Keratinocyte (primary cell): ENCODE measurements at regions not wholly inside any gene's neighbourhood (a gene's known extent, or its start where the extent isn't known, plus 50 kb on each side); places are given as distances from the start of the nearest gene placed in this dataset.

Experiments used
- CTCF ChIP-seq, 3 experiments: IDR thresholded peaks in 1 of 3; conservative IDR thresholded peaks in 1 of 3; optimal IDR thresholded peaks in 1 of 3; 2 replicates in 2 of 3; 3 replicates in 1 of 3; pipeline versions ENCODE3 to v1.5.1; 2011; ENCODE audit warnings: low read length in 3 of 3, mild to moderate bottlenecking in 3 of 3, moderate library complexity in 2 of 3, control low read depth in 1 of 3, inconsistent platforms in 1 of 3; ENCODE audit not compliant: insufficient read depth in 2 of 3; ENCODE audit errors: extremely low read depth in 1 of 3
- EZH2 ChIP-seq: IDR thresholded peaks from one replicate; pipeline ENCODE4 v1.6.1; 2012; ENCODE audit warnings: inconsistent platforms, mild to moderate bottlenecking, low read length, moderate library complexity

GRCh38 chr3:73148206-73148605 lies 86.7 kb downstream of the EBLN2 start:
- no peak for TF ChIP-seq CTCF (optimal IDR thresholded peaks at IDR 0.05 in 1 of 3, IDR thresholded peaks at IDR 0.05 in 1 of 3, conservative IDR thresholded peaks at IDR 0.05 in 1 of 3; ENCODE audit: extremely low read depth in 1 of 3, insufficient read depth in 2 of 3, low read length in 3 of 3)
- TF ChIP-seq EZH2 = no peak
